Fibroblast of peridontal ligament (primary cell): ENCODE measurements at regions not wholly inside any gene's neighbourhood (a gene's known extent, or its start where the extent isn't known, plus 50 kb on each side); places are given as distances from the start of the nearest gene placed in this dataset.
"Not testable (repeated sequence)": the region's sequence is repeated elsewhere in the genome, so short reads cannot be mapped to it uniquely, and the experiment has no call there.

ENCODE experiments used
- DNase-seq: peaks from one replicate; pipeline ENCODE4 v3.0.0-alpha.2; 2010; ENCODE audit errors: extremely low read depth

DNA sequence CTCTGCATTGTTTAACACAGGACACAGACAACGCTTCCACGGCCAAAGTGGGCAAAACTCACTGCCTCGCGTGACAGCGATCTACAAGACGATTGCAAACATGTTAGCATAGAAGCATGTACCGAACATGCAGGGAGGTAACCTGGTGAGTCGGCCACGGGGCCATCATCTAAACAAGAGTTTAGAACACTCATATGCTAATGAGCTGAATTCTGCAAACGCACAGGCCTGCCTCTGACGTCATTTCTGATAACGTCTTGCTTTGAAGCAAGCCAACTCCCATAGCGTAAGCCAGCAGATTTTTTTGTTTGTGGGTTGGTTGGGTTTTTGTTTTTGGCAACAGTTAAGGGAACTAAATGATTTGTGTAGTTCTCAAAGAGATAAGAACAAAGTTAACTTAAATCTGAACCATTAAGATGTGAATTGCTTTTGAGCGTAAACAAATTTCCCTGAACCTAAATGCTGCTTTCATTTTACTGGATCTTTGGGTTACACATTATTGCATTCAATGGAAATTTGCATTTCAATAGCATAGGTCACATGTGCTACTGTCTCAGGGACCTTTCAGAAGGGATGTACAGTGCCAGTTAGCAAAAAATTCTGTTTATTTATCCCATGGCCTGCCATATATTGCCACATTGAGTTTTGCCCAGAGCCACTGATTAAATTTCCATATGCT lies 184.5 kb upstream of the PDE10A start:
- DNase-seq: no peak

DNA sequence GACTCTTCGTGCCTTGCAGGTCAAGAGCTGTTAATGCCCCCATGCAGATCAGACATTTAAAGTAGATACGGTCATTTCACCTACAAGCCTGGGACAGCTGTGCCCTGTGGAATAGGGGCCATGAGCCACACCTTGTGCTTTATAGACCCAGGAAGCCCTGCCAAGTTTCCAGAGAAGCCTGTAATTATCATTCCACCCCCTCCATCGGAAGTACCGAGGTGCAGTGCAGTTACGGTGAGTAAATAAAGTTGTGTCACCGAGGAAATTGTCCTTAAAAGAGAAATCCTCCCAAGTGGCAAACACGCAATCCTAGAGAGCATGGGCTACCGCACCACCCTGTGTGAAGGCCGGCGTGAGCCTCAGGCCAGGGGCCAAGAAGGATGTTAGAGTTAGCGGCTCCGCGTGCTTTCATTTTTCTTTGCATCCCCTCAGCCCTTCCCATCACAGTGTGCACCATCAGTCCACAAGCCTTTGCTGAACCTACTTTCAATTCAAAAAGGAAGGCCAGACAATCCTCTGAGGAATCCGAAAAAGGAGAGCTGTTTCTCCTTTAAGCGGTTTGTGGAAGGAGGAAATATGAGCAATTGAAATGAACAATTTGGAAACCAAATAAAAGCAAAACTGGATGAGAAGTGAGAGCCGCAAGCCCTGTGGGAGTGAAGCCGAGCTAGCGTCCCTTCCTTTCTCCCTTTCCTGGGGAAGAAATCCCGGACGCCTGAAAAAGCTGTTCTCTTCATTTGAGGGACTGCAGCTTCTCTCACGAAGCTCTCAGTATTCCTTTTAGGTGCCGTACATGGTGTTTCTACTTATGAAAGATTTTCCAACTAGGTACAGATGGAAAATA lies 183.3 kb upstream of the PDE10A start:
- DNase-seq: no peak

DNA sequence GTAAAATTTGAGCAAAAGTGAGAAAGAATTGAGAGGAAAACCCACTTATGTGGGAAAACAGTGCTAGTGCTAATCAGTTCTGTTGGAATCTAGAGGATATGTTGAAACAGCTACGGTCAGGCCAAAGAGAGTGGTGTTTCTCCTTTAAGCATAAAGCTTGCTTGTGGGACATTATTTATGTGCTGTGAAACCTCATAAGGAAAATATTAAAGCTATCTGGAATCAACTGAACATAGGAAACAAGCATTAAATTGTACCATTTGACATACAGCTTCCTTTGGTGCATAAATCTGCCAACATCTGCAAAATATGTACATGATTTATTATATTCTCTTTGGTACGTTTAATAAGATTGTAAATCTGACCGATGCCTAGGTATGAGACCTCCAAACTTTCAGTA lies 182.5 kb upstream of the PDE10A start:
- DNase-seq: no peak

DNA sequence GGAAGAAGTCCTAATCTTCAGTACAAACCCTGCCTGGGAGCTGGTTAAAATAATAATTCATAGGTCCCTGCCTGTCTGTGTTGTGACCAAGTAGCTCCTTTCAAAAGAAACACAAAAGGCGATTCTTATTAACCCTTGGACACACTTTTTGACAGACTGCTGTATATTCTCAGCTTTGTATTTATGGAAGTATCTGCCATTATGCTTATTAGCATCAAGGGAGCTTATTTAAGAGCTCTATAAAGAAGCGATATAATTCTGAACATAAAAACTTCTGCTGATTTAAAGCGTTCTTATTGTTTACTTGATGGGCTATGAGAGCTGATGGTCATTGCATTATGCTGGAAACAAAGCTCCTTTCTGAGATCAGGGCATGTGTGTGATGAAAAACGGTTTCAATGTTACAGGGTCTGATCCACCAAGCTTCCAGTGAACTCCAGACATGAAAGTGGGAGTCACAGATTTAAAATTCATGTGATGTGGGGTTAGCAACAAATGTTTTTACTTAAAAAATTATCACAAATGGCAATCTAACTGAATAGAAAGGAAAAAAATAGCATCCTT lies 181.8 kb upstream of the PDE10A start:
- DNase-seq: no peak

DNA sequence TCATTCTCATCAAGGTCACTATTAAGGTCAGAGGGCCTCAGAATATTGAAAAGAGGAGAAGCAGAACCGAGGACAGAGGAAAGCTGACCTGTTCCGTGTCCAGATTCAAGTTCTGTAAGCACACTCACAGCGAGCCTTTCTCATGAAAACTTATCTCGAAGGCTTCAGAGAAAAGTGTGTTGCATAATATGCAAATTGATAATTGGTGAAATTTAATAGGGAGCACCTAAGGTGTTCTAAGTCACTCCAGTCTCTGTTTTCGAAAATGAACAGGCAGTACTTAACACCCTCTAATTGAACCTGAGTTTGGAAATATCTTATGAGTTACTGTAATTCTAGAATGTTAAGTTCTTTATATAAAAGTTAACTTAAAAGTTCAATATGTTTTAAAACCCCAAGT lies 181.2 kb upstream of the PDE10A start:
- no peak for DNase-seq

DNA sequence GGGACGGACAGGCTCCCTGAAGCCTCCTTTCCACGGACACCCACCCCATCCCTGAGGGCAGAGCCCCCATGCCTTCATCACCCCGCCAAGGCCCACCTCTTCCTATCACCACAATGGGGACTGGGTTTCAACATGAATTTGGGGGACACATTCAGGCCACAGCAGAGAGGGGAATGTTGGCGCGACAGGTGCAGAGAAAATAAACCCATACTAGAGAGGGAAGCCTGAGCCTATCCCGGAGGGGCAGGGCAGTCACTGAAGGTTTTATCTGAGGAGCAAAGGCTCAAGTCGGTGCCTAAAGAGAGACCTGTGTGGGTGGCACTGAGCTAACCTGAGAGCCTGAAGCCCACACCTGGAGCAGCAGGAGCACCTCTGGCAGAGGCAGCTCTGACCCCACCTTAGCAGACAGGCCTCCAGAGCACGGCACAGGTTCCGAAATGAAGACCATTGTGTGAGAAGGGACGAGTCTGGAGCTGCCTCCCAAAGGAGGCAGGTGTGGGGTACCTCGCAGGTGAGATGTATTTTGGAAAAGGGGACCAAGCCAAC lies 180.6 kb upstream of the PDE10A start:
- no peak for DNase-seq

DNA sequence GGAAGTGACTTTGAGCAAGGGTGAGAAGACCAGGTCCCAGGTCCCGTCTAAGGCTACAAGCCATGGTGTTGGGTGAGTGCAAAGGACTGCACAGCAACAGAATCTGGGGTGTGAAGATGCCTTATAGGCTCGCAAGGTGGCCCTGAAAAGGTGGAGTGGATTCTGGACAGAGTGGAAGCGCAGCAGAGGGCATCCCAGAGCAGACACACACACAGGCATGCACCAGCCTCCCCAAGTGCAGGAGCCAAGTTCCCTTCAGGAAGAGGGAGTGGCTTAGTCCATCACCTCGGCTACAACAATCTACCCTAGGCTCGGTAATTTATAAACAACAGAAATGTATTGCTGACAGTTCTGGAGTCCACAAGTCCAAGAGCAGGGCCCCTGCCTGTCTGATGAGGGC lies 180.1 kb upstream of the PDE10A start:
- no peak for DNase-seq

DNA sequence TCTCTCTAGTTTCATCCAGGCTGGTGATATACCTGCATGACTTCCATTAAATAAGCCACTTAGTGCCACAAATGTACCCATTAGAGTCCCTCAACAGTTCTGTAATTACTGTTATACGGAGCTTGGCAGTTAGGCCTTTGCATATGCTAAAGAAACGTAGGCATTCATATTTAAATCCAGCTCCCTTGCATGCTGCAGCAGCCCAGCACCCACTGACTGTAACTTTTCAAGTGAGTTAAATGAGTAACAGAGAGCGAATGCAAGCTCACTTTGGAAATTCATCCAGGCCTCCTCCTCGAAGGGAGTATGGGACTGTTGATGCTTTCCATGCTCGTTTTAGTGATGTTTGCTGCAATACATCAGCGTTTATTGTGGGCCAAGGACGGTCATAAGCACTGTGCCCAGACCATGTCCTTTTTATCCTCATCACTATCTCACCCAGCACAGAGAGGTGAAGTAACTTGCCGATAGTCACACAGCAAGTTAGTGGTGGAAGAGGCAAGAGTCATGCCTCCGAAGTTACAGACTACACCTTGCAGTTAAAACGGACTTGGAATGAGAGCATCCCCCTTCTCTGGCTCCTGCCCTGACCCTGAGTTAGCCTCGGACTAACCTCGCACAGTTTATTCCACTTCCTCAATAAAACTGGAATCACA lies 179.4 kb upstream of the PDE10A start:
- no peak for DNase-seq

DNA sequence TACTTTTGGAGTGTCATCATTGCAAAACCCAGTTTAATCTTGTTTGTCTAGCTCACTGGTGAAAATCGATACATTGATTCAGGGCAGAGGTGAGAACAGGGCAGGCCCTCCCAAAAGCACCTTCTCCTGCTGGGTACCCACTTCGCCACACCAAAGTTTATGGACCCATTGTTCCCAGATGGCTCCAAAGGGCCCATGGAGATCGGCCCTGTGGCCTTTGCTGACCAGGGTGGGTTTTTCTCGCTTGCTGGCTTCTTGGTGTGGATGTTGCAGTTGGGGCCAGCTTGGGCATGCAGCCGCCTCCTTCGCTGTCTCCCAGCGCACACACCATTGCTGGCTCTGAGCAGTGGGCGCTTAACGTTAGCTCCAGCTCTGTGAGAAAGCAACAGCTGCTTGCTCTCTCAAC lies 178.1 kb upstream of the PDE10A start:
- no peak for DNase-seq

DNA sequence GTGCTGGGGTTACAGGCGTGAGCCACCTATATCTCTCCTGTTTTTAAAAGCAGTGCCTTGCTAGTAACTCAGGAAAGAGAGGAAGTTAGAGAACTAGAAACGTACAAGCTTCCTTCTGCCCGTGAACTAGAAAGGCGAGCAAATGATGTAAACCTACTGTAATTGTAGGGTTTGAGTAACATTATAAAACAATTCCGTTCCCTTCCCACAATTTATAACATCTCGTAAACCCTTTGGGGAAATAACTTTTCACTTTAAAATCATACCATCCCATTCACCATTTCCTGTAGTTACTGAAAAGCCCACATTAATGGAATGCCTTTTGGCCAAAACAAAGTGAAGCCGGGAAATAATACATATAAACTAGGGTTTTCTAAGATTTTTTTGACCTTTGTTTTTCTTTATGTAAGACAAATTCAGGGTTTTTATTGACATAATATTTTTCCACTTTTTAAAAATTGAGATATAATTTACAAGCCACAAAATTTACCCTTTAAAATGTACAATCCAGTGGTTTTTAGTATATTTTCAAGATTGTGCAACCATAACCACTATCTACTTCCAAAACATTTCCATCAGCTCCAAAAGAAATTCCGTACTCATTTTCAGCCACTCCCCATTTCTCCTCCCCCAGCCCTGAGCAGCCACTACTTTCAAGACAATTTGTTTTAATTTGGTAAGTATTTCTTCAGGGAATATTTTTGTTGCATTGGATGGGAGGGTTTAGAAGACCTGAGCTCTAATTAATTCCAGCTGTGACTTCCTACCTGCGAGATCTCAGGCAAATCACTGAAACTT lies 175.1 kb upstream of the PDE10A start:
- DNase-seq: no peak

DNA sequence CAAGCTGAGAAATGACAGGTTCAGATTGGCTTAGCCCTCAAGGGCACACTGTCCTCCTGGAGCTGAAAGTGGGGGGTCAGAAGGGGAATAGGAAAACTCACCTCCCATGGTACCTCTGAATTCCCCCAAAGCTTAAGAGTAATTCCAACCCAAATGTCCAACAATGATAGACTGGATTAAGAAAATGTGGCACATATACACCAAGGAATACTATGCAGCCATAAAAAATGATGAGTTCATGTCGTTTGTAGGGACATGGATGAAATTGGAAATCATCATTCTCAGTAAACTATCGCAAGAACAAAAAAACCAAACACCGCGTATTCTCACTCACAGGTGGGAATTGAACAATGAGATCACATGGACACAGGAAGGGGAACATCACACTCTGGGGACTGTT lies 173.6 kb upstream of the PDE10A start:
- not testable (repeated sequence) for DNase-seq

DNA sequence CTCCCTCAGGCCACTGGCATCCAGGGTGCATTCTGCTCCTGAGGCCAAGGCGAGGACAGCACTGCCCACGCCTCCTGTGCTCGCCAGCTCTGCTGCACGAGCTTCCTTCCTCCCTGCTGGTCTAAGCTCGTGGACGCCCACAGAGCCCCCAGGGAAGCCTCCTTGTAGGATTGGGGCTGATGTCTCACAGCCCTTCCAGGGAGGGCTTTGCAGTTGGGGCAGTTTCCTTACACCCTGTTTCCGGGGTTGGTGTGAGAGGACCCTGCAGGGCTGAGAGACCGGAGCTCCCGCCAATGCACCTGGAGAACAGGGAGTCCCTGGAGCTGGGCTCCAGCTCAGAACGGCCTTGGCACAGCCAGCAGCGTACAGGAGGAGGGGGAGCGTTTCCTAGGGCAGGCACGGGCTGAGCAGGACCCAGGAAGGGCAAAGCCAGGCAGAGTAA lies 172.4 kb upstream of the PDE10A start:
- no peak for DNase-seq

DNA sequence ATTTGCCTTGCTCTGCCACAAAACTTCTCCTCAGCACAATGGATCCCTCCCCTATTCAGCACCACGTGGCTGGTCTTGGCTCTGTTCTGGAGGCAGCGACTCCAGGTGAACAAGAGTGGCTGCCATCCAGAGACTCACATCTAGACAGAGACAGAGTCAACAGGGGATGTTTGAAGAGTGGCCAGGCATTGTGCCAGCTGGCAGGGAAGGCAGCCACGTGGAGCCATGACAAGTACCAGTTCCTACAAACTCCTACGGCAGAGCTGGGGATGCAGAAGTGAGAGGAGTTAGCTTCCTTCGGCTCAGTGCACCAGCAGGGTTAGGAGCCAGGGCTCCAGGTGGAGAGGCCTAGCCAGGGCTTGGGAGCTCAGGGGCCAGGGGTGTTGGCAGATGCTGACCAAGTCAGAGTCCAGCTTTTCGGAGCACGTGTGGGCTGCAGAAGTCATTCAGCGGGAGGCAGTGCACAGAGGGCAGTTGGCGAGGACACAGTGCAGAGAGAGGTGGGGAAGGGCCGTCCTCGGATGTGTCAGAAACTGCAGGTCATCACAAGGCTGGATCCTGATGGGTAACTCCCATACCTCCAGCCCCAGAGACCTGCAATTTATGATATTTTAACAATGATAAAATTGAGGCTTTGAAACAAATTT lies 171.7 kb upstream of the PDE10A start:
- no peak for DNase-seq

DNA sequence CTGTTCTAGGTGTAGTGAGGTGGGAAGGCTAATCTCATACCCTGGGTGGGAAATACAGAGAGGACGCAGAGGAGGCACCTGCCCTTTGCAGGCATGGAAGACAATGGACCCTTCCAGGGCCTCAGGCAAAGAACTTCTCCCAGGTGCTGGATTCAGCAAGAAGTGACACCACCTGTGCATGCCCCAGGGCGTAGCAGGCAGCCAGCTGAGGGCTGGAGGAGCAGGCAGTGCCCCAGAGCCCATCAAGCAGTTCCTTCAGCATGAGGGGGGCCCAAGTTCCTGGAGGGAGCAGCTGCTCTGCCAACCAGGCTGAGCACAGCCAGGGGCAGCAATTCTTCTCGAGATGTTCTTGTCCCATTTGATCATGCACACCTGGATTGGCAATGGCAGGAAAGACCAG lies 170.3 kb upstream of the PDE10A start:
- DNase-seq: no peak

DNA sequence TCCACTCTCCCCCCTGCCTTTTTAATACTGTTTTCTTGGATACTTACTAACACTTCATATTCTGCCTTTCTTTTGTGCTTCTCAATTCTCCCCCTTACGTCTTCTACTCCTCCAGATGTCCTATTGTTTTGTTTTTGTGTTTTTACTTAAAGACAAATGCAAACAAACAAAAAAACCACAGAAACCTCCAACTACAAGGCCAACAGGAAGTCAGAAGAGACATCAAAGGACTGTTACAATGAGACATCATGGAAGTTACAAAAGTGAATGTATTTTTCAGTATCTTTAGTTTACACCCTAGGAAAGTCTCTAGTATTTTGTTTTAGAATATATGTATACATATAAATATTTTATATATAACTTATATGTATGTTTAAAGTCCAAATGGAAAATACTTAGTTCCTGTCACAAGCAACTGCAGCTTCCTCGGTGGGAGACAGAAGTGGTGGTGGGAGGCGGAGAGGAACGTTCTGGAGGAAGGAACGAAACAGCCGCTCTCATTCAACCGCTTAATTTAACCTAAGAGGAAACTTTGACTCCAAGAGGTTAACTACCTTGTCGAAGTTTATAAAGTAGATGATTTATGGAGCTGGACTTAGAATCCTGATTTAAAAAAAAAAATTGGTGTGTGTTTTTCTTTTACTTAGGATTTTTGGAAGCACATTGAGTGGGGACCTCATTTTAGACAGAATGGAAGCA lies 168.9 kb upstream of the PDE10A start:
- DNase-seq: no peak

DNA sequence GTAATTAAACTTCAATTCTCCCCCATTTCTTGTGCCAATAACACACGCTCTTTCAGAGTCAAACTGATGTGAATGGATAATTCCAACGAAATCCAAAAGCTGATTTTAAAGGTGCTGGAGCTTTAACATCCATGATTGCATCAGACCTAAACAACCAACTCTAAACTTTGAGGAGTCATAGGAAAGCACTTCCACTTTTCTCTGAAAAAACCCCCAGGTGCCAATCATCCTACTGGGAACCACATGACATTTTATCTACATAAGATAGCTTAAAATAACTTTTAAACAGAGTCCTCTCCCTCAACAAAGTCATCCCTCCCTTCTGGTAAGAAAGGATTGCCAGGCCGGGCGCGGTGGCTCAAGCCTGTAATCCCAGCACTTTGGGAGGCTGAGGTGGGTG lies 167.7 kb upstream of the PDE10A start:
- DNase-seq: no peak

DNA sequence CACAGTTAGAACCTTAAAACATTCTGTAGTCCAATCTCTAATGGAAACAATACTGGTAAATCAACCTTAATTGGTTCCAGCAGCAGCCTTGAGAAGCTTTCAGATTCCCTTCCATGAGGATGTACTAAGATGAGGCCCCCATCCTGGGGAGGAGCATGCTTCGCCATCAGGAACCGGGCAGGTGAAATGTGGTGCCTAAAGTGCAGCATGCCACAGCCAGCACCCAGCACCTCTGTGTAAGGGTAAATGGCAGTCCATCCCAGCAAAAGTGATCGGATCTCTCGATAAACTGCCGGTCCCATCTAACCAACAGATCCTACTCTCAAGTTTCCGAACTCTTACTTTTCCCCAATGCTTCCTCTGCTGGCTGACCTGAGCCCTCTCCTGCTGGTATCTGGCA lies 166.3 kb upstream of the PDE10A start:
- no peak for DNase-seq

DNA sequence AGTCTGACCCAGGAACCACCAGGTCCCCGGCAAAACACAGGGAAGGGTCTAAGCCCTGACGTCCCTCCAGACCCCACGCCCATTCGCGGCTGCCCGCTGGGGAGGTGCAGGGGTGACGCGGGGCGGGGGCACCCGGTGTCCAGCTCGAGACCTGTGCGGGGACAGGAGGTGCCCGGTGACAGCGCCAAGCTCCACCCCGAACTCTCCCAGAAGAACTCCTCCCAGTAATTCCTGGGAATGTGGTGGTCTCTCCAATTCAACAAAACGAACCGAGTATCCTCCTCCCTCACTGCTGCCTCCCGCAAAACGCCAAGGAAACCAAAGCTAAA lies 164.1 kb upstream of the PDE10A start:
- no peak for DNase-seq

DNA sequence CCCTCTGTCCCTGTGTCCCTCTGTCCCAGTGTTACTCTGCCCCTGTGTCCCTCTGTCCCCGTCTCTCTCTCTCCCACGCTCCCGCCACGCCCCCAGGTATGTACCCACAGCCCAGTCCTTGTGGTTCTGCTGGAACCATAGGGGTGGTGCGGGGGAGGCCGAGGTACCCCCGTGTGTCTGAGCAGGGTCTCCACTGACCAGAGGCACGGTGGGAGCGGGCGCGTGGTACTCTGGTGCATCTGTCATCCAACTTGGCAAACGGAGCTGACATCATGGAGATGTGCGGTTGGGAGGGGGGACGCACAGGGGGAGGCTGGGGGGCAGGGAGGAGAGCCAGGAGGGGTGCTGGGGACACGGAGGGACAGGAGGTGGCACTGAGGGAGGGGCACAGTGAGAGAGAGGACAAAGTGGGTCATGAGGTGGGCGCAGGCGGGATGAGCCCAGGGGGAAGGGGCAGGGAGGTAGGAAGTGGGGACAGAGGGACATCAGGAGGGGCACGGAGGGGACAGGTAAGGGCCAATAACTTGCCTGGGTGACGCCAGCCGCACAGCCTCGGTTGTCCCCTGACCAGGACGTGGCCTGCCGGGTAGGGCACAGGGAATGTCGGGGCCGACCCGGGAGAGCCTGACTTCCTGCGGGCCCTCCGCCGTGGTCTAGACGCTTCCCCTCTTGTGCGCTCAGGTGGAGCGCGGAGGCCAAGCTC lies 163.6 kb upstream of the PDE10A start:
- DNase-seq: no peak
